IMR-90 (cell line): ENCODE measurements at regions not wholly inside any gene's neighbourhood (a gene's known extent, or its start where the extent isn't known, plus 50 kb on each side); places are given as distances from the start of the nearest gene placed in this dataset.

Experiments used
- ATAC-seq: fragments of 200-7000 bp; cut with Tn5 transposase; 2 replicates; pipeline ENCODE4 v1.9.1; 2020; ENCODE audit warnings: low read depth, mild to moderate bottlenecking, moderate library complexity
- BruUV-seq: library from RNA; stranded (reverse); fragments of 400-500 nt; replicated peaks from 2 replicates; lab custom pipeline; 2021; lab: Mats Ljungman, UMichigan
- CTCF ChIA-PET: fragments of 300-600 bp; formaldehyde crosslinking; extraction: SDS; loops from one replicate; lab custom pipeline; 2021; ENCODE audit warnings: antibody characterized with exemption; lab: Yijun Ruan, JAX
- POLR2A ChIA-PET: fragments of 300-600 bp; sonication (Branson Sonifier 250); formaldehyde crosslinking; loops from one replicate; lab custom pipeline; 2022; ENCODE audit warnings: antibody characterized with exemption; ENCODE audit not compliant: unreplicated experiment; lab: Charles Lee
- DNase-seq: peaks from one replicate; pipeline ENCODE4 v3.0.0; 2013
- H2AFZ ChIP-seq: replicated peaks from 2 replicates; pipeline ENCODE3; 2013; ENCODE audit warnings: low read length, mild to moderate bottlenecking; ENCODE audit not compliant: poor library complexity
- H2AK5ac ChIP-seq: 2 replicates; pipeline ENCODE4 v1.6.1; 2013; ENCODE audit warnings: low read depth, low read length, inconsistent platforms
- H2AK9ac ChIP-seq: replicated peaks from 2 replicates; pipeline ENCODE3; 2013; ENCODE audit warnings: mild to moderate bottlenecking, low read depth, low read length, moderate library complexity; ENCODE audit not compliant: poor library complexity
- H2BK120ac ChIP-seq: 2 replicates; pipeline ENCODE4 v1.6.1; 2013; ENCODE audit warnings: low read depth, low read length, inconsistent platforms
- H2BK15ac ChIP-seq: 3 replicates; pipeline ENCODE4 v1.6.1; 2013; ENCODE audit warnings: low read depth, low read length, inconsistent platforms
- H2BK20ac ChIP-seq: 2 replicates; pipeline ENCODE4 v1.6.1; 2013; ENCODE audit warnings: low read depth, mild to moderate bottlenecking, inconsistent platforms, low read length, moderate library complexity
- H2BK5ac ChIP-seq: 2 replicates; pipeline ENCODE4 v1.6.1; 2013; ENCODE audit warnings: mild to moderate bottlenecking, low read depth, low read length, inconsistent platforms; ENCODE audit not compliant: poor library complexity, severe bottlenecking
- H3K14ac ChIP-seq: replicated peaks from 2 replicates; pipeline ENCODE4 v1.6.1; 2013; ENCODE audit warnings: low read depth, low read length, inconsistent platforms
- H3K18ac ChIP-seq: 2 replicates; pipeline ENCODE4 v1.6.1; 2013; ENCODE audit warnings: low read depth, low read length, control low read depth
- H3K23ac ChIP-seq: 2 replicates; pipeline ENCODE4 v1.6.1; 2013; ENCODE audit warnings: low read depth, low read length, inconsistent platforms
- H3K27ac ChIP-seq: 2 replicates; pipeline ENCODE4 v1.5.1; 2013; ENCODE audit warnings: mild to moderate bottlenecking, control low read depth, low read length; ENCODE audit not compliant: insufficient read depth
- H3K27me3 ChIP-seq: 2 replicates; pipeline ENCODE4 v1.6.1; 2013; ENCODE audit warnings: low read length; ENCODE audit not compliant: control insufficient read depth, insufficient read depth
- H3K36me3 ChIP-seq: 2 replicates; pipeline ENCODE4 v1.6.1; 2013; ENCODE audit warnings: low read length, mixed read lengths; ENCODE audit not compliant: control insufficient read depth, insufficient read depth
- H3K4ac ChIP-seq: 2 replicates; pipeline ENCODE4 v1.6.1; 2013; ENCODE audit warnings: low read depth, low read length, inconsistent platforms
- H3K4me1 ChIP-seq: 2 replicates; pipeline ENCODE4 v1.6.1; 2013; ENCODE audit warnings: low read length, mixed read lengths; ENCODE audit not compliant: control insufficient read depth, insufficient read depth
- H3K4me2 ChIP-seq: 2 replicates; pipeline ENCODE4 v1.6.1; 2013; ENCODE audit warnings: low read depth, mild to moderate bottlenecking, control low read depth, low read length, moderate library complexity
- H3K4me3 ChIP-seq: 2 replicates; pipeline ENCODE4 v1.5.1; 2013; ENCODE audit warnings: low read depth, mild to moderate bottlenecking, control low read depth, low read length, moderate library complexity; ENCODE audit not compliant: insufficient read depth
- H3K56ac ChIP-seq: 2 replicates; pipeline ENCODE4 v1.6.1; 2013; ENCODE audit warnings: low read length, inconsistent platforms; ENCODE audit not compliant: insufficient read depth; ENCODE audit errors: extremely low read depth
- H3K79me1 ChIP-seq, 2 experiments: 2 replicates each; pipeline ENCODE4 v1.6.1; 2013; ENCODE audit warnings: low read length in 2 of 2, inconsistent platforms in 1 of 2, low read depth in 1 of 2
- H3K9ac ChIP-seq: 2 replicates; pipeline ENCODE4 v1.6.1; 2013; ENCODE audit warnings: low read depth, low read length, control low read depth
- H3K9me1 ChIP-seq: 2 replicates; pipeline ENCODE4 v1.6.1; 2013; ENCODE audit warnings: low read length, inconsistent platforms; ENCODE audit not compliant: insufficient read depth
- H3K9me3 ChIP-seq: 2 replicates; pipeline ENCODE4 v1.6.1; 2013; ENCODE audit warnings: low read length; ENCODE audit not compliant: control insufficient read depth, insufficient read depth
- H4K20me1 ChIP-seq: 2 replicates; pipeline ENCODE4 v1.6.1; 2013; ENCODE audit warnings: low read length, inconsistent platforms; ENCODE audit not compliant: insufficient read depth
- H4K5ac ChIP-seq: 2 replicates; pipeline ENCODE4 v1.6.1; 2013; ENCODE audit warnings: mild to moderate bottlenecking, low read depth, low read length, control low read depth
- H4K8ac ChIP-seq, 2 experiments: 2 replicates each; pipeline ENCODE4 v1.6.1; 2013; ENCODE audit warnings: low read depth in 2 of 2, low read length in 2 of 2, control low read depth in 1 of 2, inconsistent platforms in 1 of 2
- H4K91ac ChIP-seq: 2 replicates; pipeline ENCODE4 v1.6.1; 2013; ENCODE audit warnings: low read depth, low read length, inconsistent platforms; ENCODE audit not compliant: insufficient read depth
- BHLHE40 ChIP-seq: fragments of 150-350 bp; IDR thresholded peaks from 2 replicates; pipeline ENCODE4 v1.6.1; 2016; ENCODE audit warnings: mild to moderate bottlenecking, low read depth, low read length
- CHD1 ChIP-seq: IDR thresholded peaks from 2 replicates; pipeline ENCODE4 v1.6.1; 2012; ENCODE audit warnings: low read depth, low read length, improper control_type of control experiment
- FOS ChIP-seq: fragments of 150-350 bp; IDR thresholded peaks from 2 replicates; pipeline ENCODE4 v1.6.1; 2016; ENCODE audit warnings: low read depth, low read length
- MAZ ChIP-seq: IDR thresholded peaks from 2 replicates; pipeline ENCODE4 v1.6.1; 2012; ENCODE audit warnings: low read depth, mild to moderate bottlenecking, low read length, improper control_type of control experiment, moderate library complexity, borderline replicate concordance
- POLR2A ChIP-seq: IDR thresholded peaks from 2 replicates; pipeline ENCODE4 v1.6.1; 2012; ENCODE audit warnings: mild to moderate bottlenecking, low read depth, low read length
- RFX5 ChIP-seq: IDR thresholded peaks from 2 replicates; pipeline ENCODE4 v1.8.0; 2012; ENCODE audit warnings: low read depth, mild to moderate bottlenecking, low read length, moderate library complexity
- SMC3 ChIP-seq: fragments of 150-350 bp; IDR thresholded peaks from 2 replicates; pipeline ENCODE4 v1.6.1; 2016; ENCODE audit warnings: low read depth, mild to moderate bottlenecking, antibody characterized with exemption, low read length, moderate library complexity
- USF2 ChIP-seq: fragments of 150-350 bp; IDR thresholded peaks from 2 replicates; pipeline ENCODE4 v1.6.1; 2017; ENCODE audit warnings: mild to moderate bottlenecking, antibody characterized with exemption, low read length, low read depth
- WGBS, 2 experiments: methylation state at CpG; one replicate each; pipeline versions ENCODE4 v1.1.5 to v1.1.7; 2013; ENCODE audit warnings: missing lambda C conversion rate in 2 of 2; ENCODE audit not compliant: insufficient read length in 1 of 2; ENCODE audit errors: extremely low coverage in 2 of 2; 5-methylcytosine and 5-hydroxymethylcytosine counted together
- dilution Hi-C: fragments of 300-500 bp; cut with HindIII; formaldehyde crosslinking; loops from one replicate; pipeline ENCODE4 v1.14.3; 2018; ENCODE audit warnings: low sequenced_read_pairs; ENCODE audit not compliant: unreplicated experiment
- in situ Hi-C: fragments of 300-500 bp; cut with MboI; formaldehyde crosslinking; loops from 3 replicates; pipeline ENCODE4 v1.14.3; 2019; ENCODE audit warnings: low sequenced_read_pairs, inconsistent platforms, mixed read lengths
- intact Hi-C: fragments of 100-400 bp; cut with micrococcal nuclease; formaldehyde crosslinking; loops from 2 replicates; pipeline ENCODE4 v1.10.0; 2022

GRCh38 chr6:40718401-40718800, 131.2 kb upstream of the LRFN2 start:
- Histone ChIP-seq H3K9me3 (no peaks in the 10 kb centered on the region), H4K8ac (no peak overlapping the region), H3K18ac (no peak overlapping the region), H2AFZ (no peak overlapping the region), H3K27ac (no peak overlapping the region), H3K4me1 (peaks cover 2% of the 10 kb centered on the region; the same call in 1 of the 2 replicates), H4K91ac (no peak overlapping the region), H2BK5ac (no peak overlapping the region), H3K56ac (no peak overlapping the region), H3K23ac (no peak overlapping the region), H2BK20ac (no peak overlapping the region), H2AK5ac (no peak overlapping the region), H3K4ac (no peak overlapping the region), H4K20me1 (no peaks in the 10 kb centered on the region), H3K27me3 (peaks cover 3% of the 10 kb centered on the region), H3K4me3 (no peak overlapping the region), H3K14ac (no peak overlapping the region), H3K4me2 (no peak overlapping the region), H2BK120ac (no peak overlapping the region), H3K9ac (no peak overlapping the region), H4K5ac (no peak overlapping the region), H3K36me3 (no peaks in the 10 kb centered on the region), H3K79me1 (no peaks in the 10 kb centered on the region), H2AK9ac (no peak overlapping the region), H2BK15ac (no peak overlapping the region), H3K9me1 (no peaks in the 10 kb centered on the region)
- POLR2A ChIA-PET, result no interaction called here
- CTCF ChIA-PET, result interaction anchor here (0.7 kb wide), 1 partner anchor 1360 kb away, joined by 3 read pairs; no protein-coding TSS in a partner anchor
- DNase-seq, result no peak
- ATAC-seq, result no peak
- dilution Hi-C loops (no loop called here), intact Hi-C loops (no loop called here), in situ Hi-C loops (no loop called here)
- 50% methylated on average over 1 of the region's 1 CpG; no CpG with 5 or more reads in 1 of the 2 experiments for WGBS, 2 experiments
- TF ChIP-seq MAZ (no peak), CHD1 (no peak), POLR2A (no peak), FOS (no peak), RFX5 (no peak), USF2 (no peak), SMC3 (no peak), BHLHE40 (no peak)
- BruUV-seq, result no TSS peak
